Neural crest cell (in vitro differentiated cells): ENCODE measurements at regions not wholly inside any gene's neighbourhood (a gene's known extent, or its start where the extent isn't known, plus 50 kb on each side); places are given as distances from the start of the nearest gene placed in this dataset.

Experiments used
- DNase-seq: peaks from one replicate; pipeline ENCODE4 v3.0.0; 2021; ENCODE audit warnings: low read depth, mixed read lengths, low spot score
- H3K27ac Mint-ChIP-seq: one replicate; pipeline ENCODE4 v1.8.0; 2021; ENCODE audit warnings: mild to moderate bottlenecking, mixed read lengths; ENCODE audit not compliant: unreplicated experiment
- H3K27me3 Mint-ChIP-seq: 2 replicates; pipeline ENCODE4 v1.8.0; 2021; ENCODE audit warnings: low read depth, mild to moderate bottlenecking, mixed read lengths
- H3K36me3 Mint-ChIP-seq: 2 replicates; pipeline ENCODE4 v1.8.0; 2021; ENCODE audit warnings: low read depth, mild to moderate bottlenecking, mixed read lengths
- H3K4me1 Mint-ChIP-seq: 2 replicates; pipeline ENCODE4 v1.8.0; 2021; ENCODE audit warnings: mixed read lengths
- H3K4me3 Mint-ChIP-seq: one replicate; pipeline ENCODE4 v1.8.0; 2021; ENCODE audit warnings: mild to moderate bottlenecking, mixed read lengths
- H3K9me3 Mint-ChIP-seq: 2 replicates; pipeline ENCODE4 v1.8.0; 2021; ENCODE audit warnings: mixed read lengths
- CTCF ChIP-seq: fragments of 200-600 bp; sonication (generic); conservative IDR thresholded peaks from 2 replicates; pipeline ENCODE4 v1.5.0; 2021; ENCODE audit warnings: antibody characterized with exemption, mild to moderate bottlenecking

- peaks cover 6% of the 10 kb centered on the region for H3K4me1 Mint-ChIP-seq
- no peaks in the 10 kb centered on the region for H3K27me3 Mint-ChIP-seq
- H3K9me3 Mint-ChIP-seq, result peaks cover 12% of the 10 kb centered on the region
- peaks cover 11% of the 10 kb centered on the region for H3K36me3 Mint-ChIP-seq
- TF ChIP-seq CTCF, result no peak
- H3K4me3 Mint-ChIP-seq, result no peak overlapping the region
- no peak for DNase-seq
- H3K27ac Mint-ChIP-seq, result no peak overlapping the region
Observed at GRCh38 chr16:73732681-73733080, 563.9 kb upstream of the PSMD7 start.

- Mint-ChIP-seq H3K4me3 (no peak overlapping the region), H3K9me3 (peaks cover 12% of the 10 kb centered on the region), H3K4me1 (peaks cover under 1% of the 10 kb centered on the region), H3K27ac (no peak overlapping the region), H3K27me3 (no peaks in the 10 kb centered on the region), H3K36me3 (peaks cover 11% of the 10 kb centered on the region)
- TF ChIP-seq CTCF, result no peak
- DNase-seq, result no peak
Observed at GRCh38 chr16:73732143-73732542, 564.5 kb upstream of the PSMD7 start.

- Mint-ChIP-seq H3K27ac (no peak overlapping the region), H3K36me3 (peaks cover 11% of the 10 kb centered on the region), H3K9me3 (peaks cover 16% of the 10 kb centered on the region), H3K27me3 (no peaks in the 10 kb centered on the region), H3K4me3 (no peak overlapping the region), H3K4me1 (no peaks in the 10 kb centered on the region)
- TF ChIP-seq CTCF, result no peak
- DNase-seq, result no peak
Observed at GRCh38 chr16:73730481-73731090, 566.0 kb upstream of the PSMD7 start.

- H3K27ac Mint-ChIP-seq, result no peak overlapping the region
- TF ChIP-seq CTCF, result no peak
- no peaks in the 10 kb centered on the region for H3K4me1 Mint-ChIP-seq
Observed at GRCh38 chr16:73725156-73725555, 571.5 kb upstream of the PSMD7 start.

GRCh38 chr16:73724503-73724902, 572.1 kb upstream of the PSMD7 start:
- DNase-seq, result no peak
- H3K9me3 Mint-ChIP-seq, result peaks cover 5% of the 10 kb centered on the region
- no peak overlapping the region for H3K27ac Mint-ChIP-seq
- H3K27me3 Mint-ChIP-seq, result no peaks in the 10 kb centered on the region
- no peak for TF ChIP-seq CTCF
- no peaks in the 10 kb centered on the region for H3K4me1 Mint-ChIP-seq
- H3K4me3 Mint-ChIP-seq, result no peak overlapping the region
- H3K36me3 Mint-ChIP-seq, result no peaks in the 10 kb centered on the region

More at GRCh38 chr16:73725156-73725555, 571.5 kb upstream of the PSMD7 start:
- Mint-ChIP-seq H3K4me3 (no peak overlapping the region), H3K9me3 (peaks cover 5% of the 10 kb centered on the region), H3K36me3 (no peaks in the 10 kb centered on the region), H3K27me3 (no peaks in the 10 kb centered on the region)
- DNase-seq, result no peak
